ENCODE measurements at regions not wholly inside any gene's neighbourhood (a gene's known extent, or its start where the extent isn't known, plus 50 kb on each side); places are given as distances from the start of the nearest gene placed in this dataset.
"Not testable (repeated sequence)": the region's sequence is repeated elsewhere in the genome, so short reads cannot be mapped to it uniquely, and the experiment has no call there.

GRCh38 chr1:83051053-83051452, 947.9 kb downstream of the TTLL7 start:
- DNase-seq (ENCODE audit: low spot score); H3K27ac Mint-ChIP-seq; H3K27me3 Mint-ChIP-seq (ENCODE audit: low read depth); H3K4me3 Mint-ChIP-seq (ENCODE audit: low read depth); H3K4me1 Mint-ChIP-seq (ENCODE audit: low read depth); intact Hi-C loops (cut with micrococcal nuclease); H3K36me3 Mint-ChIP-seq (ENCODE audit: low read depth): not testable (repeated sequence)
- peaks cover 15% of the 10 kb centered on the region for H3K9me3 Mint-ChIP-seq

- Mint-ChIP-seq H3K4me1 (ENCODE audit: low read depth) (no peaks in the 10 kb centered on the region), H3K27ac (no peak overlapping the region), H3K4me3 (ENCODE audit: low read depth) (no peak overlapping the region), H3K9me3 (no peaks in the 10 kb centered on the region), H3K27me3 (ENCODE audit: low read depth) (no peaks in the 10 kb centered on the region), H3K36me3 (ENCODE audit: low read depth) (no peaks in the 10 kb centered on the region)
- intact Hi-C loops (cut with micrococcal nuclease): no loop called here
- DNase-seq (ENCODE audit: low spot score): no peak
Measured at GRCh38 chr1:83043244-83043643, 955.7 kb downstream of the TTLL7 start.

GRCh38 chr1:83039091-83039490, 959.8 kb downstream of the TTLL7 start:
- H3K9me3 Mint-ChIP-seq; H3K4me1 Mint-ChIP-seq (ENCODE audit: low read depth); DNase-seq (ENCODE audit: low spot score); H3K36me3 Mint-ChIP-seq (ENCODE audit: low read depth); H3K27ac Mint-ChIP-seq; H3K4me3 Mint-ChIP-seq (ENCODE audit: low read depth); H3K27me3 Mint-ChIP-seq (ENCODE audit: low read depth); intact Hi-C loops (cut with micrococcal nuclease): not testable (repeated sequence)

GRCh38 chr1:83034851-83035250, 964.1 kb downstream of the TTLL7 start:
- no peak for DNase-seq (ENCODE audit: low spot score)
- H3K27ac Mint-ChIP-seq: no peak overlapping the region
- intact Hi-C loops (cut with micrococcal nuclease): no loop called here
- no peak overlapping the region for H3K4me3 Mint-ChIP-seq (ENCODE audit: low read depth)
- no peaks in the 10 kb centered on the region for H3K36me3 Mint-ChIP-seq (ENCODE audit: low read depth)
- H3K4me1 Mint-ChIP-seq (ENCODE audit: low read depth): no peaks in the 10 kb centered on the region
- no peaks in the 10 kb centered on the region for H3K27me3 Mint-ChIP-seq (ENCODE audit: low read depth)
- H3K9me3 Mint-ChIP-seq: peaks cover 7% of the 10 kb centered on the region

- Mint-ChIP-seq H3K4me3 (ENCODE audit: low read depth) (no peak overlapping the region), H3K27me3 (ENCODE audit: low read depth) (no peaks in the 10 kb centered on the region), H3K27ac (no peak overlapping the region), H3K4me1 (ENCODE audit: low read depth) (no peaks in the 10 kb centered on the region), H3K36me3 (ENCODE audit: low read depth) (no peaks in the 10 kb centered on the region), H3K9me3 (peaks cover 7% of the 10 kb centered on the region)
- no peak for DNase-seq (ENCODE audit: low spot score)
- intact Hi-C loops (cut with micrococcal nuclease): no loop called here
Measured at GRCh38 chr1:83033682-83034081, 965.2 kb downstream of the TTLL7 start.

GRCh38 chr1:83029916-83030315, 969.0 kb downstream of the TTLL7 start:
- H3K9me3 Mint-ChIP-seq: peaks cover 7% of the 10 kb centered on the region
- H3K4me3 Mint-ChIP-seq (ENCODE audit: low read depth): no peak overlapping the region
- no peak for DNase-seq (ENCODE audit: low spot score)
- H3K36me3 Mint-ChIP-seq (ENCODE audit: low read depth): no peaks in the 10 kb centered on the region
- H3K27me3 Mint-ChIP-seq (ENCODE audit: low read depth): no peaks in the 10 kb centered on the region
- H3K4me1 Mint-ChIP-seq (ENCODE audit: low read depth): peaks cover 3% of the 10 kb centered on the region
- intact Hi-C loops (cut with micrococcal nuclease): no loop called here
- H3K27ac Mint-ChIP-seq: no peak overlapping the region

GRCh38 chr1:83029050-83029449, 969.9 kb downstream of the TTLL7 start:
- intact Hi-C loops (cut with micrococcal nuclease): no loop called here
- no peak for DNase-seq (ENCODE audit: low spot score)
- Mint-ChIP-seq H3K27ac (no peak overlapping the region), H3K36me3 (ENCODE audit: low read depth) (no peaks in the 10 kb centered on the region), H3K4me1 (ENCODE audit: low read depth) (peaks cover 3% of the 10 kb centered on the region), H3K9me3 (peaks cover 7% of the 10 kb centered on the region), H3K4me3 (ENCODE audit: low read depth) (no peak overlapping the region), H3K27me3 (ENCODE audit: low read depth) (no peaks in the 10 kb centered on the region)

GRCh38 chr1:83028467-83028866, 970.5 kb downstream of the TTLL7 start:
- intact Hi-C loops (cut with micrococcal nuclease): no loop called here
- DNase-seq (ENCODE audit: low spot score): no peak

GRCh38 chr1:83027511-83027910, 971.4 kb downstream of the TTLL7 start:
- peaks cover 3% of the 10 kb centered on the region for H3K4me1 Mint-ChIP-seq (ENCODE audit: low read depth)
- DNase-seq (ENCODE audit: low spot score): no peak
- intact Hi-C loops (cut with micrococcal nuclease): no loop called here
- H3K27ac Mint-ChIP-seq: no peak overlapping the region
- no peaks in the 10 kb centered on the region for H3K27me3 Mint-ChIP-seq (ENCODE audit: low read depth)
- H3K9me3 Mint-ChIP-seq: peaks cover 7% of the 10 kb centered on the region
- no peaks in the 10 kb centered on the region for H3K36me3 Mint-ChIP-seq (ENCODE audit: low read depth)
- H3K4me3 Mint-ChIP-seq (ENCODE audit: low read depth): no peak overlapping the region

More at GRCh38 chr1:83028467-83028866, 970.5 kb downstream of the TTLL7 start:
- Mint-ChIP-seq H3K27ac (no peak overlapping the region), H3K9me3 (peaks cover 7% of the 10 kb centered on the region), H3K36me3 (ENCODE audit: low read depth) (no peaks in the 10 kb centered on the region), H3K4me1 (ENCODE audit: low read depth) (peaks cover 3% of the 10 kb centered on the region), H3K27me3 (ENCODE audit: low read depth) (no peaks in the 10 kb centered on the region), H3K4me3 (ENCODE audit: low read depth) (no peak overlapping the region)

GRCh38 chr1:83026745-83027144, 972.2 kb downstream of the TTLL7 start:
- no peak overlapping the region for H3K4me3 Mint-ChIP-seq (ENCODE audit: low read depth)
- intact Hi-C loops (cut with micrococcal nuclease): no loop called here
- H3K27ac Mint-ChIP-seq: no peak overlapping the region
- H3K27me3 Mint-ChIP-seq (ENCODE audit: low read depth): no peaks in the 10 kb centered on the region
- no peak for DNase-seq (ENCODE audit: low spot score)
- peaks cover 7% of the 10 kb centered on the region for H3K9me3 Mint-ChIP-seq
- peaks cover 3% of the 10 kb centered on the region for H3K4me1 Mint-ChIP-seq (ENCODE audit: low read depth)
- H3K36me3 Mint-ChIP-seq (ENCODE audit: low read depth): no peaks in the 10 kb centered on the region

- H3K4me3 Mint-ChIP-seq (ENCODE audit: low read depth): no peak overlapping the region
- no peak overlapping the region for H3K27ac Mint-ChIP-seq
- no peaks in the 10 kb centered on the region for H3K27me3 Mint-ChIP-seq (ENCODE audit: low read depth)
- no peaks in the 10 kb centered on the region for H3K9me3 Mint-ChIP-seq
- intact Hi-C loops (cut with micrococcal nuclease): no loop called here
- H3K4me1 Mint-ChIP-seq (ENCODE audit: low read depth): peaks cover 3% of the 10 kb centered on the region
- no peaks in the 10 kb centered on the region for H3K36me3 Mint-ChIP-seq (ENCODE audit: low read depth)
- DNase-seq (ENCODE audit: low spot score): no peak
Measured at GRCh38 chr1:83024251-83024767, 974.6 kb downstream of the TTLL7 start.

- H3K9me3 Mint-ChIP-seq: no peaks in the 10 kb centered on the region
- no peaks in the 10 kb centered on the region for H3K27me3 Mint-ChIP-seq (ENCODE audit: low read depth)
- no peaks in the 10 kb centered on the region for H3K36me3 Mint-ChIP-seq (ENCODE audit: low read depth)
- H3K4me3 Mint-ChIP-seq (ENCODE audit: low read depth): no peak overlapping the region
- intact Hi-C loops (cut with micrococcal nuclease): no loop called here
- no peak for DNase-seq (ENCODE audit: low spot score)
- H3K4me1 Mint-ChIP-seq (ENCODE audit: low read depth): peaks cover 3% of the 10 kb centered on the region
- no peak overlapping the region for H3K27ac Mint-ChIP-seq
Measured at GRCh38 chr1:83023212-83023611, 975.7 kb downstream of the TTLL7 start.

GRCh38 chr1:83022206-83022605, 976.7 kb downstream of the TTLL7 start:
- intact Hi-C loops (cut with micrococcal nuclease): no loop called here
- H3K27me3 Mint-ChIP-seq (ENCODE audit: low read depth): no peaks in the 10 kb centered on the region
- no peak for DNase-seq (ENCODE audit: low spot score)
- H3K4me1 Mint-ChIP-seq (ENCODE audit: low read depth): peaks cover 3% of the 10 kb centered on the region
- H3K4me3 Mint-ChIP-seq (ENCODE audit: low read depth): no peak overlapping the region
- no peaks in the 10 kb centered on the region for H3K36me3 Mint-ChIP-seq (ENCODE audit: low read depth)
- no peaks in the 10 kb centered on the region for H3K9me3 Mint-ChIP-seq
- H3K27ac Mint-ChIP-seq: no peak overlapping the region

- no peaks in the 10 kb centered on the region for H3K36me3 Mint-ChIP-seq (ENCODE audit: low read depth)
- no peaks in the 10 kb centered on the region for H3K9me3 Mint-ChIP-seq
- no peak overlapping the region for H3K4me3 Mint-ChIP-seq (ENCODE audit: low read depth)
- intact Hi-C loops (cut with micrococcal nuclease): no loop called here
- no peaks in the 10 kb centered on the region for H3K4me1 Mint-ChIP-seq (ENCODE audit: low read depth)
- H3K27ac Mint-ChIP-seq: no peak overlapping the region
- no peak for DNase-seq (ENCODE audit: low spot score)
- no peaks in the 10 kb centered on the region for H3K27me3 Mint-ChIP-seq (ENCODE audit: low read depth)
Measured at GRCh38 chr1:83017701-83018100, 981.2 kb downstream of the TTLL7 start.

Data from activated T-helper 2 cell treated with anti-CD3 and anti-CD28 coated beads, Interferon-gamma antibody, Interleukin-2, Interleukin-4, amounts not matched to agents 10 μg/mL and 5 μg/mL and 100 μg/mL, durations not matched to agents 14 hours and 24 hours and 36 hours (primary cell).